Uterus (tissue), 2 donors: ENCODE measurements at regions not wholly inside any gene's neighbourhood (a gene's known extent, or its start where the extent isn't known, plus 50 kb on each side); places are given as distances from the start of the nearest gene placed in this dataset.

Experiments
- POLR2A ChIP-seq, 2 donors: fragments of 450-650 bp; IDR thresholded peaks; one replicate each; pipeline ENCODE4 v1.6.1; 2016; ENCODE audit warnings: antibody characterized with exemption in 2 of 2, mild to moderate bottlenecking in 1 of 2, moderate library complexity in 1 of 2
- TF ChIP-seq, protein P1 (sequence below), 4 experiments: fragments of 200-600 bp in 2 of 4; fragments of 450-650 bp in 2 of 4; sonication (generic) in 2 of 4; IDR thresholded peaks; one replicate each; pipeline ENCODE4 v1.5.1; 2016 to 2019; ENCODE audit warnings: antibody characterized with exemption in 4 of 4, mild to moderate bottlenecking in 2 of 4, moderate library complexity in 1 of 4

- TF ChIP-seq POLR2A (IDR thresholded peaks at IDR 0.05), result no peak
- TF ChIP-seq, protein P1, sequence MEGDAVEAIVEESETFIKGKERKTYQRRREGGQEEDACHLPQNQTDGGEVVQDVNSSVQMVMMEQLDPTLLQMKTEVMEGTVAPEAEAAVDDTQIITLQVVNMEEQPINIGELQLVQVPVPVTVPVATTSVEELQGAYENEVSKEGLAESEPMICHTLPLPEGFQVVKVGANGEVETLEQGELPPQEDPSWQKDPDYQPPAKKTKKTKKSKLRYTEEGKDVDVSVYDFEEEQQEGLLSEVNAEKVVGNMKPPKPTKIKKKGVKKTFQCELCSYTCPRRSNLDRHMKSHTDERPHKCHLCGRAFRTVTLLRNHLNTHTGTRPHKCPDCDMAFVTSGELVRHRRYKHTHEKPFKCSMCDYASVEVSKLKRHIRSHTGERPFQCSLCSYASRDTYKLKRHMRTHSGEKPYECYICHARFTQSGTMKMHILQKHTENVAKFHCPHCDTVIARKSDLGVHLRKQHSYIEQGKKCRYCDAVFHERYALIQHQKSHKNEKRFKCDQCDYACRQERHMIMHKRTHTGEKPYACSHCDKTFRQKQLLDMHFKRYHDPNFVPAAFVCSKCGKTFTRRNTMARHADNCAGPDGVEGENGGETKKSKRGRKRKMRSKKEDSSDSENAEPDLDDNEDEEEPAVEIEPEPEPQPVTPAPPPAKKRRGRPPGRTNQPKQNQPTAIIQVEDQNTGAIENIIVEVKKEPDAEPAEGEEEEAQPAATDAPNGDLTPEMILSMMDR (IDR thresholded peaks at IDR 0.05), result no peak
These were observed 1204.5 kb upstream of the SEMA6A start for GRCh38 chr5:117779171-117779570.
